Activated B cell treated with CpG ODN at 0.5 μM for 24 hours (primary cell): ENCODE measurements at regions not wholly inside any gene's neighbourhood (a gene's known extent, or its start where the extent isn't known, plus 50 kb on each side); places are given as distances from the start of the nearest gene placed in this dataset.

ENCODE experiments used
- ATAC-seq: fragments of 200-7000 bp; cut with Tn5 transposase; one replicate; pipeline ENCODE4 v1.10.0; 2021; ENCODE audit warnings: low read depth, mild to moderate bottlenecking, moderate library complexity
- CTCF ChIA-PET: fragments of 350-600 bp; sonication (Branson Sonifier 250); formaldehyde crosslinking; loops from one replicate; lab custom pipeline; 2021; ENCODE audit warnings: antibody characterized with exemption; lab: Charles Lee
- POLR2A ChIA-PET: fragments of 350-600 bp; sonication (Branson Sonifier 250); formaldehyde crosslinking; loops from one replicate; lab custom pipeline; 2021; ENCODE audit warnings: antibody characterized with exemption; lab: Charles Lee
- DNase-seq: peaks from one replicate; pipeline ENCODE4 v3.0.0; 2022
- H3K27ac Mint-ChIP-seq: one replicate; pipeline ENCODE4 v1.8.0; 2020; ENCODE audit warnings: mixed read lengths
- H3K27me3 Mint-ChIP-seq: one replicate; pipeline ENCODE4 v1.8.0; 2021; ENCODE audit warnings: mixed read lengths
- H3K36me3 Mint-ChIP-seq: one replicate; pipeline ENCODE4 v1.8.0; 2021; ENCODE audit warnings: low read depth, mixed read lengths
- H3K4me1 Mint-ChIP-seq: one replicate; pipeline ENCODE4 v1.8.0; 2021; ENCODE audit warnings: mixed read lengths
- H3K4me3 Mint-ChIP-seq: one replicate; pipeline ENCODE4 v1.8.0; 2020; ENCODE audit warnings: mild to moderate bottlenecking, mixed read lengths
- H3K9me3 Mint-ChIP-seq: one replicate; pipeline ENCODE4 v1.8.0; 2020; ENCODE audit warnings: mixed read lengths
- intact Hi-C: fragments of 100-400 bp; cut with micrococcal nuclease; formaldehyde crosslinking; loops from one replicate; pipeline ENCODE4 v1.15.1; 2024
- TF ChIP-seq, protein P1 (sequence below): fragments of 200-600 bp; IDR thresholded peaks from one replicate; pipeline ENCODE4 v1.8.0; 2022; ENCODE audit warnings: antibody characterized with exemption, mild to moderate bottlenecking

DNA sequence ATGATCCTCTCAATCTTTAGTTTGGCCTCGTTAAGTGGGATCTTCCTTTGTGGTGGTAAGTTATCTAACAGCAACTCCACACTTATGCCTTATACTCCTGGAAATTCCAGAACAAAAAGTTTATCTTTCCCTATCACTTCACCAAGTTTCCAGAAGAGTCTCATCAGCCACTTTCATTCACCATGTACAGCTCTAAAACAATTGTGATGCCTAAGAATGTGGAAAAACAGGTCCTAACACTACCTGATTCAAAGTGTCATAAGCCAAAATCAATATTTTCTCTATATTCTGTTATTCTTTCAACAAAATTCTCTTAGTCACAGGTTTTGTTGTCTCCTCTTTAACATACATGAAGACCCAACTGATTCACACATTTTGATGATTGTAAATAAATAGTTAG lies 342.4 kb upstream of the TYRP1 start:
- ChIA-PET CTCF (interaction anchor here (0.5 kb wide), 1 partner anchor 397 kb away, joined by 3 read pairs; no protein-coding TSS in a partner anchor), POLR2A (no interaction called here)
- ATAC-seq (no peak), DNase-seq (no peak)
- TF ChIP-seq, protein P1, sequence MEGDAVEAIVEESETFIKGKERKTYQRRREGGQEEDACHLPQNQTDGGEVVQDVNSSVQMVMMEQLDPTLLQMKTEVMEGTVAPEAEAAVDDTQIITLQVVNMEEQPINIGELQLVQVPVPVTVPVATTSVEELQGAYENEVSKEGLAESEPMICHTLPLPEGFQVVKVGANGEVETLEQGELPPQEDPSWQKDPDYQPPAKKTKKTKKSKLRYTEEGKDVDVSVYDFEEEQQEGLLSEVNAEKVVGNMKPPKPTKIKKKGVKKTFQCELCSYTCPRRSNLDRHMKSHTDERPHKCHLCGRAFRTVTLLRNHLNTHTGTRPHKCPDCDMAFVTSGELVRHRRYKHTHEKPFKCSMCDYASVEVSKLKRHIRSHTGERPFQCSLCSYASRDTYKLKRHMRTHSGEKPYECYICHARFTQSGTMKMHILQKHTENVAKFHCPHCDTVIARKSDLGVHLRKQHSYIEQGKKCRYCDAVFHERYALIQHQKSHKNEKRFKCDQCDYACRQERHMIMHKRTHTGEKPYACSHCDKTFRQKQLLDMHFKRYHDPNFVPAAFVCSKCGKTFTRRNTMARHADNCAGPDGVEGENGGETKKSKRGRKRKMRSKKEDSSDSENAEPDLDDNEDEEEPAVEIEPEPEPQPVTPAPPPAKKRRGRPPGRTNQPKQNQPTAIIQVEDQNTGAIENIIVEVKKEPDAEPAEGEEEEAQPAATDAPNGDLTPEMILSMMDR = no peak
- Mint-ChIP-seq H3K4me1 (no peaks in the 10 kb centered on the region), H3K36me3 (no peaks in the 10 kb centered on the region), H3K9me3 (peaks cover 6% of the 10 kb centered on the region), H3K27ac (no peak overlapping the region), H3K27me3 (no peaks in the 10 kb centered on the region), H3K4me3 (no peak overlapping the region)
- intact Hi-C loops = no loop called here

DNA sequence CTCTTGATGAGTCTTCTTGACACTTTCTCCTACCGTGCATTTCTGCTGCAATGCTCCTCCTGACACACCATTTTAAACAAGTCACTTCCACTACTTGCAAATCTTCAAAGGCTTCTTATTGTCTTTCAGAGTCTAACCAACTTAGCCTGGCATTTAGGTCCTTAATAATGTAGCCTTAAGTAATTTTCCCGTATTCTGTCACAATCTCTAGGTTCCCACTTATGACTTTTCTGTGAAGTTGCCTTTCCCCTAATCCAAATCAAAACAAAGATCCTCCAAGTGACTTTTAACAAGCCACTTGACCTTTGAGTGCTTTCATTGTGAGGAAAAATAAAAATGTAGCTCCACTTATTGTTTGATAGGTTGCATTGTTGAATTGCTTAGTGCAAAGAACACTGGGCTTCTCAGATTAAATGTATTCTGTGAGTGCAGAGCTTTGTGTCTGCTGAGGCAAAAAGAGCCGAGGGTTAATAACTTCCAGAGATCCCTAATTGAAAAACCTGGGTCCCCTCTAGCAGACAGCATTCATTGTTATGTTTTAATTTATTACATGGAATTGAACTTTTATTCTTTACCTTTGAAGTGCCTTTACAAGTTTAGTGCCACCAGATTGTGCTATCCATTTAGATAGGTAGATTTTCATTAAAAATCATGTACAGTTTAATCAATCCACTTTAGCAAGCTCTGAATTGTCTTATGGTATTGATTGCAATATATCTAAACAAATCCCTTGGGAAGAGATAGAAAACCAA lies 341.7 kb upstream of the TYRP1 start:
- Mint-ChIP-seq H3K4me3 (no peak overlapping the region), H3K36me3 (no peaks in the 10 kb centered on the region), H3K27ac (no peak overlapping the region), H3K4me1 (no peaks in the 10 kb centered on the region), H3K9me3 (peaks cover 6% of the 10 kb centered on the region), H3K27me3 (no peaks in the 10 kb centered on the region)
- DNase-seq = no peak
- ChIA-PET POLR2A (no interaction called here), CTCF (interaction anchor here (0.5 kb wide), 1 partner anchor 397 kb away, joined by 3 read pairs; no protein-coding TSS in a partner anchor)
- ATAC-seq = no peak
- intact Hi-C loops = no loop called here
- TF ChIP-seq, protein P1 = no peak

GRCh38 chr9:12352045-12352315 lies 341.2 kb upstream of the TYRP1 start:
- no peak overlapping the region for H3K4me3 Mint-ChIP-seq
- POLR2A ChIA-PET = no interaction called here

DNA sequence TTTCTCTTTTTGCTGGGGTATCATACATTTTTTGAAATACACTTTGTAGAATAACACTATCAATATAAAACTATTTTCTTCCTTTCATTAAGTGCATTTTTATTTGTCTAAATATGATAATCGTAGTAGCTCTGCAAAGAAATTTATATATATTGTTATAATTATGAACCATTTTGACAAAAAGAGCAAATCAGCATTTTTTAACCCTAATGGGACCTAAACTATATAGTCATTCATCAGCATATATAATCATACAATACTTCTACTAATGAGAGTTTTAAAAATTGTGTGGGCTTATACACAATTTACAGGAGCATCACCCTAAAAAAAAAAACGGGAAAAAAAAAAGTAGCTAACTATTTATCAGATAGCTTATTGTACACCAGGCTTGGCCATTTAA lies 329.7 kb upstream of the TYRP1 start:
- H3K27ac Mint-ChIP-seq = no peak overlapping the region
- no peaks in the 10 kb centered on the region for H3K36me3 Mint-ChIP-seq
- no peak overlapping the region for H3K4me3 Mint-ChIP-seq
- TF ChIP-seq, protein P1 = no peak
- intact Hi-C loops = no loop called here
- no peak for DNase-seq
- no peaks in the 10 kb centered on the region for H3K4me1 Mint-ChIP-seq
- ChIA-PET POLR2A (no interaction called here), CTCF (no interaction called here)
- no peak for ATAC-seq
- no peaks in the 10 kb centered on the region for H3K27me3 Mint-ChIP-seq
- H3K9me3 Mint-ChIP-seq = peaks cover 3% of the 10 kb centered on the region

More at GRCh38 chr9:12352045-12352315, 341.2 kb upstream of the TYRP1 start:
- intact Hi-C loops = no loop called here
- CTCF ChIA-PET = no interaction called here
- Mint-ChIP-seq H3K9me3 (peaks cover 6% of the 10 kb centered on the region), H3K27me3 (no peaks in the 10 kb centered on the region), H3K27ac (no peak overlapping the region), H3K4me1 (no peaks in the 10 kb centered on the region), H3K36me3 (no peaks in the 10 kb centered on the region)
- DNase-seq (no peak), ATAC-seq (no peak)
- TF ChIP-seq, protein P1 = no peak

DNA sequence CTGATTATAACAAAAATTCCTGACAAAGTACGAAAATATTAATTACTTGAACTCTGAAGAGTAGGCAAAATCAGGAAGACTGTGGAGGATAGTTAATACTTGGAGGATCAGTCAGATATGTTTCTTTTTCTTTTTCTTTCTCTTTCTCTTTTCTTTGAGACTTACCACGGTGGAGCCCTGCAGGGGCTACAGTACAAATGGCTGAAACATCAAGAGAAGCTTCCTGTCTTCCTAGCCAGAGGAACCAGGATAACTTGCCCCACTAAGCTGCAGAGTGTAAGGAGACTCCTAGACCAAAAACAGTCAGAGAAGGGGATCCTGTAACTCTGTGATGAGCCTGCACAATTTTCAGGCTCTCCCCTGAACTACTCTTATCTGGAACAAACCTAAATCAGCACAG lies 324.6 kb upstream of the TYRP1 start:
- POLR2A ChIA-PET = no interaction called here
- Mint-ChIP-seq H3K27me3 (no peaks in the 10 kb centered on the region), H3K4me3 (no peak overlapping the region), H3K4me1 (no peaks in the 10 kb centered on the region), H3K9me3 (peaks cover 3% of the 10 kb centered on the region), H3K36me3 (no peaks in the 10 kb centered on the region), H3K27ac (no peak overlapping the region)
- DNase-seq = no peak
- intact Hi-C loops = no loop called here
- CTCF ChIA-PET = no interaction called here
- no peak for ATAC-seq
- TF ChIP-seq, protein P1 = no peak
